ENCODE measurements at regions not wholly inside any gene's neighbourhood (a gene's known extent, or its start where the extent isn't known, plus 50 kb on each side); places are given as distances from the start of the nearest gene placed in this dataset.

- Histone ChIP-seq H3K36me3 (ENCODE audit: insufficient read depth, low read length) (no peaks in the 10 kb centered on the region), H2AFZ (ENCODE audit: low read length) (no peak overlapping the region), H3K79me2 (ENCODE audit: insufficient read depth, low read length) (no peaks in the 10 kb centered on the region), H3K4me3 (ENCODE audit: insufficient read depth, low read length) (no peak overlapping the region), H4K20me1 (ENCODE audit: insufficient read depth, low read length) (no peaks in the 10 kb centered on the region), H3K4me2 (ENCODE audit: insufficient read depth, low read length) (no peak overlapping the region), H3K4me1 (ENCODE audit: insufficient read depth, low read length) (no peaks in the 10 kb centered on the region), H3K27ac (ENCODE audit: low read depth, low read length) (no peak overlapping the region), H3K9me3 (ENCODE audit: low read depth, low read length) (no peaks in the 10 kb centered on the region), H3K27me3 (ENCODE audit: insufficient read depth, low read length) (no peaks in the 10 kb centered on the region)
- DNase-seq (ENCODE audit: insufficient read length, low spot score, missing footprints), result no peak
- no peak for TF ChIP-seq CTCF (IDR thresholded peaks at IDR 0.05; ENCODE audit: extremely low read depth, low read depth, low read length)
Observed at GRCh38 chr5:167283691-167284090, 1007.8 kb upstream of the WWC1 start.

GRCh38 chr5:167284222-167284890, 1007.1 kb upstream of the WWC1 start:
- Histone ChIP-seq H3K4me2 (ENCODE audit: insufficient read depth, low read length) (no peak overlapping the region), H3K27me3 (ENCODE audit: insufficient read depth, low read length) (no peaks in the 10 kb centered on the region), H3K4me1 (ENCODE audit: insufficient read depth, low read length) (no peaks in the 10 kb centered on the region), H3K4me3 (ENCODE audit: insufficient read depth, low read length) (no peak overlapping the region), H2AFZ (ENCODE audit: low read length) (no peak overlapping the region), H3K79me2 (ENCODE audit: insufficient read depth, low read length) (no peaks in the 10 kb centered on the region), H4K20me1 (ENCODE audit: insufficient read depth, low read length) (no peaks in the 10 kb centered on the region), H3K36me3 (ENCODE audit: insufficient read depth, low read length) (no peaks in the 10 kb centered on the region), H3K9me3 (ENCODE audit: low read depth, low read length) (no peaks in the 10 kb centered on the region), H3K27ac (ENCODE audit: low read depth, low read length) (no peak overlapping the region)
- DNase-seq (ENCODE audit: insufficient read length, low spot score, missing footprints), result peak; percentile 87
- no peak for TF ChIP-seq CTCF (IDR thresholded peaks at IDR 0.05; ENCODE audit: extremely low read depth, low read depth, low read length)

GRCh38 chr5:167285591-167285990, 1005.9 kb upstream of the WWC1 start:
- no peak for TF ChIP-seq CTCF (IDR thresholded peaks at IDR 0.05; ENCODE audit: extremely low read depth, low read depth, low read length)
- Histone ChIP-seq H3K27me3 (ENCODE audit: insufficient read depth, low read length) (no peaks in the 10 kb centered on the region), H2AFZ (ENCODE audit: low read length) (no peak overlapping the region), H3K27ac (ENCODE audit: low read depth, low read length) (no peak overlapping the region), H4K20me1 (ENCODE audit: insufficient read depth, low read length) (no peaks in the 10 kb centered on the region), H3K4me2 (ENCODE audit: insufficient read depth, low read length) (no peak overlapping the region), H3K9me3 (ENCODE audit: low read depth, low read length) (no peaks in the 10 kb centered on the region), H3K4me3 (ENCODE audit: insufficient read depth, low read length) (no peak overlapping the region), H3K4me1 (ENCODE audit: insufficient read depth, low read length) (no peaks in the 10 kb centered on the region), H3K79me2 (ENCODE audit: insufficient read depth, low read length) (no peaks in the 10 kb centered on the region), H3K36me3 (ENCODE audit: insufficient read depth, low read length) (no peaks in the 10 kb centered on the region)
- DNase-seq (ENCODE audit: insufficient read length, low spot score, missing footprints), result no peak

- Histone ChIP-seq H4K20me1 (ENCODE audit: insufficient read depth, low read length) (no peaks in the 10 kb centered on the region), H3K27ac (ENCODE audit: low read depth, low read length) (no peak overlapping the region), H3K4me3 (ENCODE audit: insufficient read depth, low read length) (no peak overlapping the region), H3K4me1 (ENCODE audit: insufficient read depth, low read length) (no peaks in the 10 kb centered on the region), H3K79me2 (ENCODE audit: insufficient read depth, low read length) (no peaks in the 10 kb centered on the region), H3K4me2 (ENCODE audit: insufficient read depth, low read length) (no peak overlapping the region), H3K27me3 (ENCODE audit: insufficient read depth, low read length) (peaks cover 3% of the 10 kb centered on the region), H3K9me3 (ENCODE audit: low read depth, low read length) (no peaks in the 10 kb centered on the region), H3K36me3 (ENCODE audit: insufficient read depth, low read length) (no peaks in the 10 kb centered on the region), H2AFZ (ENCODE audit: low read length) (no peak overlapping the region)
- TF ChIP-seq CTCF (IDR thresholded peaks at IDR 0.05; ENCODE audit: extremely low read depth, low read depth, low read length), result no peak
- DNase-seq (ENCODE audit: insufficient read length, low spot score, missing footprints), result no peak
Observed at GRCh38 chr5:167286891-167287290, 1004.6 kb upstream of the WWC1 start.
